Spleen (tissue), 11 donors: ENCODE measurements at regions not wholly inside any gene's neighbourhood (a gene's known extent, or its start where the extent isn't known, plus 50 kb on each side); places are given as distances from the start of the nearest gene placed in this dataset.

Experiments
- DNase-seq: peaks from one replicate; pipeline ENCODE4 v3.0.0-alpha.2; 2020
- H3K27ac ChIP-seq, 8 donors: fragments of 200-600 bp; sonication (generic) in 7 of 8; 1 replicate in 4 of 8; 2 replicates in 4 of 8; pipeline versions ENCODE4 v1.5.0 to v1.8.0; 2016 to 2021; ENCODE audit warnings: inconsistent platforms in 4 of 8, mild to moderate bottlenecking in 4 of 8, moderate library complexity in 1 of 8
- H3K27me3 ChIP-seq, 7 donors: fragments of 200-600 bp; sonication (generic) in 6 of 7; replicated peaks in 1 of 7; 1 replicate in 4 of 7; 2 replicates in 3 of 7; pipeline versions ENCODE4 v1.5.0 to v1.8.0; 2016 to 2021; ENCODE audit warnings: inconsistent platforms in 3 of 7, mild to moderate bottlenecking in 1 of 7
- H3K36me3 ChIP-seq, 6 donors: fragments of 200-600 bp; sonication (generic) in 5 of 6; 1 replicate in 4 of 6; 2 replicates in 2 of 6; pipeline versions ENCODE4 v1.5.0 to v1.8.0; 2016 to 2021; ENCODE audit warnings: inconsistent platforms in 2 of 6
- H3K4me1 ChIP-seq, 6 donors: fragments of 200-600 bp; sonication (generic) in 5 of 6; 1 replicate in 3 of 6; 2 replicates in 3 of 6; pipeline versions ENCODE4 v1.5.0 to v1.8.0; 2016 to 2021; ENCODE audit warnings: inconsistent platforms in 3 of 6
- H3K4me3 ChIP-seq, 8 donors: fragments of 200-600 bp; sonication (generic) in 7 of 8; 1 replicate in 4 of 8; 2 replicates in 4 of 8; pipeline versions ENCODE4 v1.5.0 to v1.8.0; 2016 to 2021; ENCODE audit warnings: inconsistent platforms in 4 of 8, mild to moderate bottlenecking in 4 of 8, moderate library complexity in 2 of 8
- H3K9me3 ChIP-seq, 8 donors: fragments of 200-600 bp; sonication (generic) in 7 of 8; 1 replicate in 4 of 8; 2 replicates in 4 of 8; pipeline versions ENCODE4 v1.5.0 to v1.8.0; 2016 to 2021; ENCODE audit warnings: inconsistent platforms in 4 of 8
- POLR2A ChIP-seq, 3 donors: fragments of 450-650 bp; IDR thresholded peaks; one replicate each; pipeline ENCODE4 v1.5.1; 2017; ENCODE audit warnings: antibody characterized with exemption in 3 of 3, mild to moderate bottlenecking in 1 of 3
- POLR2AphosphoS5 ChIP-seq, 3 donors: sonication (generic); formaldehyde crosslinking; IDR thresholded peaks; one replicate each; pipeline ENCODE4 v1.5.1; 2017; ENCODE audit warnings: antibody characterized with exemption in 3 of 3
- WGBS, 5 donors: extraction: QIAGEN DNeasy Blood & Tissue Kit in 3 of 5; methylation state at CpG; one replicate each; pipeline versions ENCODE4 v1.1.5 to v1.1.7; 2013 to 2018; 5-methylcytosine and 5-hydroxymethylcytosine counted together
- intact Hi-C: fragments of 100-400 bp; cut with DNase I; formaldehyde crosslinking; loops from one replicate; pipeline ENCODE4 v1.15.0; 2023; ENCODE audit warnings: low total_unique reads
- TF ChIP-seq, protein P1 (sequence below), 11 experiments: fragments of 200-600 bp in 7 of 11; fragments of 450-650 bp in 4 of 11; sonication (generic) in 4 of 11; IDR thresholded peaks in 8 of 11; conservative IDR thresholded peaks in 3 of 11; 1 replicate in 7 of 11; 2 replicates in 4 of 11; pipeline versions ENCODE4 v1.4.0 to v1.8.0; 2016 to 2021; ENCODE audit warnings: antibody characterized with exemption in 11 of 11, inconsistent platforms in 4 of 11, mild to moderate bottlenecking in 1 of 11
- donor health status: healthy with polysubstance abuse.
- donor health status: DM: no; HTN: no; CAD: no; lungs with moderate emphysema.
- donor health status: DM: no; HTN: no; CAD: no.
- donor health status: Bipolar disorder and iron deficiency.
- donor health status: healthy.
- donor health status: DM: no; HTN: no; CAD: no.
- donor health status: DM: yes; HTN: yes; CAD: no.

GRCh38 chr3:95226437-95226836, 1163.6 kb downstream of the NSUN3 start:
- intact Hi-C loops, result no loop called here
- WGBS, 5 donors, result 66 to 84% (median 83%) methylated on average over 5 of the region's 5 CpGs
- TF ChIP-seq, protein P1, sequence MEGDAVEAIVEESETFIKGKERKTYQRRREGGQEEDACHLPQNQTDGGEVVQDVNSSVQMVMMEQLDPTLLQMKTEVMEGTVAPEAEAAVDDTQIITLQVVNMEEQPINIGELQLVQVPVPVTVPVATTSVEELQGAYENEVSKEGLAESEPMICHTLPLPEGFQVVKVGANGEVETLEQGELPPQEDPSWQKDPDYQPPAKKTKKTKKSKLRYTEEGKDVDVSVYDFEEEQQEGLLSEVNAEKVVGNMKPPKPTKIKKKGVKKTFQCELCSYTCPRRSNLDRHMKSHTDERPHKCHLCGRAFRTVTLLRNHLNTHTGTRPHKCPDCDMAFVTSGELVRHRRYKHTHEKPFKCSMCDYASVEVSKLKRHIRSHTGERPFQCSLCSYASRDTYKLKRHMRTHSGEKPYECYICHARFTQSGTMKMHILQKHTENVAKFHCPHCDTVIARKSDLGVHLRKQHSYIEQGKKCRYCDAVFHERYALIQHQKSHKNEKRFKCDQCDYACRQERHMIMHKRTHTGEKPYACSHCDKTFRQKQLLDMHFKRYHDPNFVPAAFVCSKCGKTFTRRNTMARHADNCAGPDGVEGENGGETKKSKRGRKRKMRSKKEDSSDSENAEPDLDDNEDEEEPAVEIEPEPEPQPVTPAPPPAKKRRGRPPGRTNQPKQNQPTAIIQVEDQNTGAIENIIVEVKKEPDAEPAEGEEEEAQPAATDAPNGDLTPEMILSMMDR (IDR thresholded peaks at IDR 0.05 in 8 of 11, conservative IDR thresholded peaks at IDR 0.05 in 3 of 11), result no peak
- TF ChIP-seq POLR2AphosphoS5 (IDR thresholded peaks at IDR 0.05), result no peak
- TF ChIP-seq POLR2A (IDR thresholded peaks at IDR 0.05), result no peak
- Histone ChIP-seq H3K27ac (no peak overlapping the region), H3K36me3 (no peaks in the 10 kb centered on the region), H3K4me1 (no peaks in the 10 kb centered on the region), H3K27me3 (no peaks in the 10 kb centered on the region), H3K9me3 (peaks cover 0 to 33% (median 13%) of the 10 kb centered on the region in 8 donors), H3K4me3 (no peak overlapping the region)
- DNase-seq, result no peak

DNA sequence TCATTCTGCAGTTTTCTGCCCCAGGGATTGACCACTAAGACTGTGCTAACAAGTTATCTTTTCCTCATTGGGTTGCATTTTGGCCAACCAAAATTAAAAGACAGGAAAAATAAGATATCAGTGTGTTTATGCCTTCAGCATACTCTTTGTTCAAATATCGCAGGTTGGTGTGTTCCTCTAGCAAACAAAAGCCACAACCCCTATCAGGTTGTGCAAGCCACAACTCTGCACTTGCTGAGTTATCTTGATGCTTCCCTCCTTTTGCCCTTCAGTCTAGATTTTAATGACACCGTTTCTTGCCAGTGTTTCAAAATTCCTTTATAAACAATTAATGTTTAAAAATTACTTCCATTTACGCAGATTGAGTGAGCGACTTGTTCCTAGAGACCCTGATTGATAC, 1164.2 kb downstream of the NSUN3 start:
- TF ChIP-seq POLR2A (IDR thresholded peaks at IDR 0.05) (no peak), POLR2AphosphoS5 (IDR thresholded peaks at IDR 0.05) (no peak)
- TF ChIP-seq, protein P1 (IDR thresholded peaks at IDR 0.05 in 8 of 11, conservative IDR thresholded peaks at IDR 0.05 in 3 of 11), result no peak
- Histone ChIP-seq H3K36me3 (no peaks in the 10 kb centered on the region), H3K9me3 (peaks cover 0 to 33% (median 13%) of the 10 kb centered on the region in 8 donors), H3K27ac (no peak overlapping the region), H3K4me1 (no peaks in the 10 kb centered on the region), H3K27me3 (no peaks in the 10 kb centered on the region), H3K4me3 (no peak overlapping the region)
- DNase-seq, result no peak
- intact Hi-C loops, result no loop called here
- 84 to 90% (median 84%) methylated on average over 4 of the region's 4 CpGs for WGBS, 5 donors

DNA sequence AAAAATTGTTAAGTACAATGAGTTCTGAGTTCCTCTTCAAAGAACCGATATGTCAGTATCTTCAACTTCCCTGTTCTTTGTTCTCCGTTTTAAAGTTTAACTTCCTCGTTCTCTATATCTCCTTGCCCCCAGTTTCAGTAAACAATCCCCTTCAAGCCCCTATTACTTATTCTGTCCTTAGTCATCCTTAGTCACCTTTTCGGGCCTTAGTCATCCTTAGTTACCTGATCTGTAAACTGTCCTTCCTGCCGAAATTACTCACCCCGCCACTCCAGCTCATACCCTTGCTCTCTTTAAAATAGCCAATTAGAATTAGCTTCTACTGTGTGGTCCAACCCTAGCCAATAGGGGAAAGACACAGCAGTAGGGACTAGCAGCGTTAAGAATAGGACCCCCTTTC, 1165.6 kb downstream of the NSUN3 start:
- no peak for TF ChIP-seq POLR2A (IDR thresholded peaks at IDR 0.05)
- no peak for TF ChIP-seq POLR2AphosphoS5 (IDR thresholded peaks at IDR 0.05)
- TF ChIP-seq, protein P1 (IDR thresholded peaks at IDR 0.05 in 8 of 11, conservative IDR thresholded peaks at IDR 0.05 in 3 of 11), result no peak
- Histone ChIP-seq H3K9me3 (peaks cover 0 to 33% (median 13%) of the 10 kb centered on the region in 8 donors), H3K4me3 (no peak overlapping the region), H3K27ac (no peak overlapping the region), H3K4me1 (no peaks in the 10 kb centered on the region), H3K36me3 (no peaks in the 10 kb centered on the region), H3K27me3 (no peaks in the 10 kb centered on the region)
- no peak for DNase-seq
- intact Hi-C loops, result no loop called here
- WGBS, 5 donors, result 75 to 84% (median 83%) methylated on average over 7 of the region's 7 CpGs

DNA sequence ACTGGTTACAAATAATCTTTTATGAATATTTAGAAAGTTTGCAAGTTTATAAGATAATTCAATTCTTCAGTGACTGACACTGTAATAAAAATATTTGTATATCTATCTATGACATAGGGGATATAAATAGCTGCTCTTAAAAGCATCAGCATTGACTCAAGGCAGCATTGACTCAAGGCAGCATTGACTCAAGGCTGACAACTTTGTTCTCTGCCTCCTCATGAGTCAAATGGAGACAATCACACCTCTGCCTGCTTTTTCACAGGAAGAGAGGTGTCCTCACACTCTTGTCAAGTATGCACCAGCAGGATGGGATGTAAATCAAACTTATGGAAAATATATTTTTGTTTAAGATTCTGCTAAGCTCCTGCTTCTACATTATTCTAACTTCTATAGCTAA, 1173.1 kb downstream of the NSUN3 start:
- TF ChIP-seq, protein P1 (IDR thresholded peaks at IDR 0.05 in 8 of 11, conservative IDR thresholded peaks at IDR 0.05 in 3 of 11), result no peak
- H3K4me3 ChIP-seq, result no peak overlapping the region
- no peaks in the 10 kb centered on the region for H3K36me3 ChIP-seq
- no peaks in the 10 kb centered on the region for H3K4me1 ChIP-seq
- H3K9me3 ChIP-seq, result peaks cover 0 to 7% (median 3%) of the 10 kb centered on the region in 8 donors
- DNase-seq, result no peak
- intact Hi-C loops, result no loop called here
- H3K27ac ChIP-seq, result no peak overlapping the region
- no peaks in the 10 kb centered on the region for H3K27me3 ChIP-seq
